NCI-H187 treated with DMSO at 0.1 percent for 48 hours (cell line): ENCODE measurements at regions not wholly inside any gene's neighbourhood (a gene's known extent, or its start where the extent isn't known, plus 50 kb on each side); places are given as distances from the start of the nearest gene placed in this dataset.
"Not testable (repeated sequence)": the region's sequence is repeated elsewhere in the genome, so short reads cannot be mapped to it uniquely, and the experiment has no call there.

Source experiments
- DNase-seq: peaks from one replicate; lab custom pipeline; 2025; lab: John Stamatoyannopoulos, UW

DNA sequence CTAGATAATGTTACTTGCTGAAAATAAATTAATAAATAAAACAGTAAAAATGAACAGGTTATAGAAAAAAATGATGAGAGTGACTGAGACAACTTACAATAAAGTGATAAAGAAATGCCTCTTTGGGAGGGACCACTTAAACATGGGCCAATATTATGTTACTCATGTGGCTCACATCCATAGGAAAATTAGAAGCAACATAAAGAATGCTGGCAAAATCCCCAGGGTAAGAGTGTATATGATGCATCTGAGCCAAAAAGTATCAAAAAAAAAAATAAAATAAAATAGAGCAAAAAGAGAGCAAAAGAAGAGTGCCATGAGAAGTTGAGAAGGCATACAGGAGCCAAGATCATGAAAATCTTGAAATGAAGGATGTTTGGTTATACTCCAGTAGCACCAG lies 818.0 kb downstream of the LTN1 start:
- DNase-seq, result no peak

DNA sequence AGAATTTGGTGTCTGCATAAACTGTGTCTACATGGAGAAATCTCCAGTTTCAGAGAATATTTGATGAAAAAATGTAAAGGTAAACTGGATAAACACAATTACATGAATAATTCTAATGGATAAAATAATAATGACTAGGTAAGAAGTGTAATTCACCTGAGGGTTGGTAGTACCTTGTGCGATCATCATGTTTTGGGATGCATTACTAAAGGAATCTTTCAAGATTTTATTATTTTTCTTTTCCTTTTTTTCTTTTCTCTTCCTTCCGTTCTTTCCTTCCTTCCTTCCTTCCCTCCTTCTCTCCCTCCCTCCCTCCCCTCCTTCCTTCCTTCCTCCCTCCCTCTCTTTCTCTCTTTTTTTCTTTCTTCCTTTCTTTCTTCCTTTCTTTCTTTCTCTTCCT lies 818.7 kb downstream of the LTN1 start:
- no peak for DNase-seq

DNA sequence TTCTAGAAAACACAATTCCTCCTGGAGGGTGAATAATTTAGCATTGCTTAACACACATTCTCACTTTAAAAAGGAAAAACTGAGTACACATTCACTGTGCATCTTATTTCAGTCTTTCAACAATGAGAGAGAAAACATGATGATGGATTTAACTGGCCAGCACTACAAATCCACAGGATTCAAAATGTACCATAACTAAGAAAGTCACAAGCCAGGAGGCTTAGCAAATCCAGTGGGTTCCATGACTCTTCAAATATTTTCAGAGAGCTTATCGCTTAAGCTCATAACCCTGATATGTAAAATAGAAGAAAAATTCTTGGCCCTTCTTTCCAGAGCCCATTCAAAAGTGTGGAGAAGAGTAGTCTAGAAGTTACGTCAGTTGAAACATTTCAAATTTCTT lies 820.3 kb downstream of the LTN1 start:
- DNase-seq, result no peak

DNA sequence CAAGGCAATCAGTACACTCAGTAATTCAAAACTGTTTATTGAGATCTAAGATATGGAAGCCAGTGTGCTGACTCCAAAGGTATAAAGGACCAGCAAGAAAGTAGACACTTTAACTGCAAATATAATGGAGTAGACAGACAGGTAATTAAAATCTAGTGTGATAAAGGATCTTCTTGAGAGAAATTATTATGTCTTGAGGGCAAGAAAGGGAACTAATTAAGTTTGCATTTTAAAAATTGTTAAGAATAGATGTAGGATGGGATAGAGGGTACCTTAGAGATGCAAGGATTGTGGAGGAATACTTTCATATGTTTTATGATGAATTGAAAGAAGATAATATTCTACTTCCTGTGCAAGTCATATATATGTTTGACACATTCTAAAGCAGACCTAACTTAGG lies 825.3 kb downstream of the LTN1 start:
- DNase-seq, result no peak

DNA sequence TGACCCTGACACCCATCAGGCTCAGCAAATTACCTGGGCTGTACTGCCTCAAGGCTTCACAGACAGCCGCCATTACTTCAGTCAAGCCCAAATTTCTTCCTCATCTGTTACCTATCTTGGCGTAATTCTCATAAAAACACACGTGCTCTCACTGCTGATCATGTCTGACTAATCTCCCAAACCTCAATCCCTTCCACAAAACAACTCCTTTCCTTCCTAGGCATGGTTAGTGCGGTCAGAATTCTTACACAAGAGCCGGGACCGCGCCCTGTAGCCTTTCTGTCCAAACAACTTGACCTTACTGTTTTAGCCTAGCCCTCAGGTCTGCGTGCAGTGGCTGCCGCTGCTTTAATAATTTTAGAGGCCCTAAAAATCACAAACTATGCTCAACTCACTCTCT lies 828.2 kb downstream of the LTN1 start:
- not testable (repeated sequence) for DNase-seq

DNA sequence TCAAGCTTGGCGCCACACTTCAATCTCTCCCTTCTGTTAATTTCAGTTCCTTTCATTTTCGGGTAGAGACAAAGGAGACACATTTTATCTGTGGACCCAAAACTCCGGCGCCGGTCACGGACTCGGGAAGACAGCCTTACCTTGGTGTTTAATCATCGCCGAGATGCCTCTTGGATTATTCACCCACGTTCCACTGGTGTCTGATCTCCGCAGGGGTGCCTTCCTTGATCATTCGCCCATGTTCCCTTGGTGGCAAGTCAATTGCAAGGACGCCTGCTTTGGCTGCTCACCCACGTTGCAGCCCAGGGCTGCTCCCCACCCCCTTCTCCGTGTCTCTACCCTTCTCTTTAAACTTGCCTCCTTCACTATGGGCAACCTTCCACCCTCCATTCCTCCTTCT lies 830.6 kb downstream of the LTN1 start:
- DNase-seq, result not testable (repeated sequence)

DNA sequence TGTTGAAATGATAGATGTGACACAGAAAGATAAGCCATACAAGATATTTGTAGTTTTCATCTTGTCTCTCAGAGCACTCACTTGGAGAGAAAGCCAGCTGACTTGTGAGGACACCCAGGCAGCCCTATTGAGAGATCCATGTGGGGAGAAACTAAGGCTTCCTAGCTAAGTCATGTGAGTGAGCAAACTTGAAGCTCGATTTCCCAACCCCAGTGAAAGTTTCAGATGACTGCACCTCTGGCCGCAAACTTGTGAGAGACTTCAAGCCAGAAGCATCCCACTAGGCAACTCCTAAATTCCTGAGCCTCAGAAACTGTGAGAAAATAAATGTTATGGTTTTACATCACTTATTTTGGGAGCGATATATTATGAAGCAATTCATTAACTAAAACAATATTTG lies 832.3 kb downstream of the LTN1 start:
- no peak for DNase-seq

DNA sequence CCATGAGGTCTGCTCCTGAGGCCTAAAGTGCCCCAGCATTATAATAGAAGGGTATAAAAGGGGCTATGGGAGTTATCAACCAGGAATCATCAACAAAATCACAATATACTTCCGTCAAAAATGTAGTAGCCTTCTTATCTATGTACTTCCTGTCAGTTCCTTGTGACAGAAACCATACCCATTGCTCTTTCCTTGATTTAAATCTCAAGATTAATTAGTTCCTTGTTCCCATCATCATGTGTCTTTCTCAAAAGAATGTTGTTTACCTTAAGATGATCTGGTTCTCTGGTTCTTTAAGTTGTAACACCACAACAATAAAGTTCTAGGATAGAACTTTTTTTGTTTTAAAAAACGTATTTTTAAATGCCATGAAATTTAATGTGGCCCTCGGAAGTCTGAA lies 833.3 kb downstream of the LTN1 start:
- no peak for DNase-seq

DNA sequence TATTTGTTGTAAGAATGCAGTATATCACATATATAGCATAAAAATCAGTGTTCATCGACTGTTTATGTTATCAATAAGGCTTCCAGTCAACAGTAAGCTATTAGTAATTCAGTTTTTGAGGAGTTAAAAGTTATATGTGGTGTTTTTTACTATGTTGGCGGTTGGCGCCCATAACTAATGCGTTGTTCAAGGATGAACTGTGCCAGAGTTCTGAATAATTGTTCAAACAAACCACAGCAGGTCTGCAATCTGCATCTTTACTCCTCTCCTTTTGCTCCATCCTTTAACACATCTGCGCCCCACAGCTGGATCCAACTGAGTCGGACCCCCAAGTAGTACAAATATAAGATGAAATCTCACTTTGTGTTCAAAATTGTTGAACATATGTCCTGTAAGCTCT lies 836.1 kb downstream of the LTN1 start:
- DNase-seq, result no peak

DNA sequence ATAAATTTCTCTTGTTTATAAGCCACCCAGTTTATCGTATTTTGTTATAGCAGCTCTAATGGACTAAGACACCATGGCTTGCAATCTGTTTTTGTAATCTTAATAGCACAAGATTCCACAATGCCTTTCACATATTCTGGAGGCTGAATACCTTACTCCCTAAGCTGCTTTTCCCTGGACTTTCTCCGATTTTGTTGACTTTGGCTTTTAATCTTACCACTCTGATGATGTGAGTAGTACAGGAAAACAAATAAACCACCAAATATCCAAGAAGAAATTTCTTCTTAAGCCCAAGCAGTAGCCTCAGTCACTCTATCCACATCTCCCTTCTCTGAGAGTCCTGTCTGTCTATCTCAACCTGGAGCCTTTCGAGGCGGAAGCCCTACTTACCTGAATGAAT lies 838.6 kb downstream of the LTN1 start:
- no peak for DNase-seq

DNA sequence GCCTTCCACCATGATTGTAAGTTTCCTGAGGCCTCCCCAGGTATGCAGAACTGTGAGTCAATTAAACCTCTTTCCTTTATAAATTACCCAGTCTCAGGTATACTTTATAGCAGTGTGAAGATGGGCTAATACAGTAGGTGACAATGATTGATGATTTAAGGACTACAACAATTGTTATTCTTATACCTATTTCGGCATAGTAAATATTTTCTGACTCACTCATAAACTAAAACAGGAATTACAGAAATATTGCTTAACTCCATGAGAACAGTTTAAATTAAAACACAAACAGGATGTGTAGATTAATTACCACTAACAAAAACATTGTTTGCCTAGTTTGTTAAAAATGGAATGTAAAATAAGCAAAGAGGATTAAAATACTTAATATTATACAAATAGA lies 839.9 kb downstream of the LTN1 start:
- no peak for DNase-seq

DNA sequence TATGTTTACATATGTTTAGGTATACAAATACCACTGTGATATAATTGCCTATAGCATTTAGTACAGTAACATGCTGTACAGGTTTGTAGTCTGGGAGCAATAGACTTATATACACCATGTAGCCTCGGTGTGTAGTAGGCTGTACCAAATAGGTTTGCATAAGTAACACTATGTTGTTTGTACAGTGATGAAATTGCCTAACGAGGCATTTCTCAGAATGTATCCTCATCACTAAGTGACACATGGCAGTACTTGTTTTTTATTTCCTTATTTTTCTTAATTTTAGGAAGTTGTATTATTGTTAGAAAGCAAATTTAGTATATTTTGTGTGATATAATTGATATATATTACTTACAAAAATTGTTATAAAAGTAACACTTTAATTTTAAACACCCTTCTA lies 840.9 kb downstream of the LTN1 start:
- no peak for DNase-seq

DNA sequence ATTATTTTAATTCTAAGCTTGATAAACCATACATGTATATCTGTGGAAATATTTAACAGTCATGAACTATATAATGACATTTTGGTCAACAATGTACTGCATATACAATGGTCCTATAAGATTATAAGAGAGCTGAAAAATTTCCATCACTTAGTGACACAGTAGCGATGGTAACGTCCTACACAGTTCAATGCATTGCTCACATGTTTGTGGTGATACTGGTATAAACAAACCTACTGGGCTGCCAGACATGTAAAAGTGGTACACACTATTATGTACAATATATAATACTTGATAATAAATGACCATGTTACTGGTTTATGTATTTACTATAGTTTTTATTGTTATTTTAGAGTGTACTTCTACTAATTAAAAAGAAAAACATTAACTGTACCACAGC lies 841.9 kb downstream of the LTN1 start:
- no peak for DNase-seq

DNA sequence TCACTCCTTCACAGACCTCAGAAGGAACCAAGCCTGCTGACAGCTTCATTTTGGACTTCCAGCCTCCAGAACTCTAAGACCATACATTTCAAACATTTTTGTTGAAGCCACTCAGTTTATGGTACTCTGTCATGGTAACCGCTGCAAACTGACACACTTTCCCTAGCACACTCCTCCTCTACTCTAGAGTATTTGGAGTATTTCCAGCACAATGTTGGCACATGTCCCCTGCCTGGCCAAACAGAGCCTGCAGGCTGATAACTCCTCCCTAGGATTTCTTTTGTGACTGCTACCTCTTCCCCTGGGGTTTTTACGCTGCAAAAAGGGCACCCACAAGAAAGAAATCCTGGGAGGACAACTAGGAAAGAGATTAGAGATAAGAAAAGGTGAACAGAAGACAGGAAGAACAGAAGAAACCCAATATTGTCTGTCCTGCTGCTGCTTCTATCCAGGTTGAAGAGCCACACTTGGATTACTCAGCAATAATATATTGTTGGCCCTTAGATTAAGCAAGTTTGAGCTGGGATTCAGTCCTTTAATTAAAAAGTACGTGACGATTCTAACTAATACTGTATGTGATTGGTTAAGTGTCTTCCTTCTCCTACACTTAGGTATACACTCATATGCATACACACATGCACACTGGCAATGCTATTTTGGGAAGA lies 844.1 kb downstream of the LTN1 start:
- no peak for DNase-seq

DNA sequence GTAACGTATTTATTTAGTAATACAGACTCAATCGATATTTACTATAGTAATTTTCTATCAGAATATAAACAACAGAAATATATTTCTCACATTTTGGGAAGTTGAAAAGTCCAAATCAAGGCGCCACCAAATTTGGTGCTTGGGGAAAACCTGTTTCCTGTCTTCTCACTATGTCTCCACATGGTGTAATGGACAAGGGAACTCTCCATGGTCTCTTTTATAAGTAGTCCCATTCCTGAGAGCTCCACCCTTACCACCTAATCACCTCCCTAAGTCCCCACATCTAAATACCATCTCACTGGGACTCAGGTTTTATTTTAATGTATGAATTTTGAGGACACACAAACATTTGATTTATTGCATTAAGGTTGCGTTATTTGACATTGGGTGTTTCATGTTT lies 848.0 kb downstream of the LTN1 start:
- DNase-seq, result no peak

DNA sequence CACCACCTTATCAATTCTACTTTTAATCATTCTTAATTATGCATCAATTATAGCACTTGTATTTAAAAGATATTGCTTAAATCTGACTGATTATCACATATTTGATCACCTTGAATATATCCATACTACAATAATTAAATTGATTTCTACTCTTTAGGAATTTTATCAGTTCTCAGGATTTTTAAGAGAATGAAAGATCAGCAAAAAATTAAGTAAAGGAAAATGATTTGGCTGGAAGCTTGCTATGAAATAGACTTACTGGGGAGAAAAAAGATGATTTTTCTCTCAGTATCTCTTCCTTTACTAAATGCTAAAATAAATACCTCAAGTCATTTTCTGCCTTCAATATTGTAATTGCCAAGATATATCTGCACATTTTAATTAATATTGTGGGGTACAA lies 848.6 kb downstream of the LTN1 start:
- DNase-seq, result no peak

DNA sequence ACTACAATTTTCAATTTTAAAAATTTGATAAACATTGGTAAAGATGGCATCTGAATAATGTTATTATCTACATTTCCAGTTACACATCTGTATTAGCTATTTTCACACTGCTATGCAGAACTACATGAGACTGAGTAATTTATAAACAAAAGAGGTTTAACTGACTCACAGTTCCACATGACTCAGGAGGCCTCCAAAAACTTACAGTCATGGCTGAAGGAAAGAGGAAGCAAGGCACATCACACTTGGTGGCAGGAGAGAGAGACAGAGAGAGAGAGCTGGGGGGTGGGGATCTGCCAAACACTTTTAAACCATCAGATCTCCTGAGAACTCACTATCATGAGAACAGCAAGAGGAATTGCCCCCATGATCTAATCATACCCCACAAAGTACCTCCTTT lies 850.0 kb downstream of the LTN1 start:
- no peak for DNase-seq

DNA sequence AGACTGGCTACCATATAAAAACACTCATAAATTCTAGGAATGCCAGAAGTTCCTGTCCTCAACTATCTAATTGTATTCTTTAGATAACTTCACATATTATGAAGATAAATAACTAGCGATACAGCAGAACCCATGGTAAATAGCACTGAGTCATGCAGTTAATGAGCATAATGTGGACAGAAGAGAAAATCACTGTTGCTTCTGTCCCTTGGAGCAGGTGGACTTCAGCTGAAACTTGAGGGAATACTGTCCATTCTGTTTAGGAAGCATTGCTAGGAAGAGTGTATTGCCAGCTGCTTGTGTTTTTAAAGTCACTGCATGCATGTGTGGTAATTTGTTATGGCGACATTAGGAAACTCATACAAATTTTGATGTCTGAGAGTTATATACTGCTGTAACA lies 854.4 kb downstream of the LTN1 start:
- no peak for DNase-seq

DNA sequence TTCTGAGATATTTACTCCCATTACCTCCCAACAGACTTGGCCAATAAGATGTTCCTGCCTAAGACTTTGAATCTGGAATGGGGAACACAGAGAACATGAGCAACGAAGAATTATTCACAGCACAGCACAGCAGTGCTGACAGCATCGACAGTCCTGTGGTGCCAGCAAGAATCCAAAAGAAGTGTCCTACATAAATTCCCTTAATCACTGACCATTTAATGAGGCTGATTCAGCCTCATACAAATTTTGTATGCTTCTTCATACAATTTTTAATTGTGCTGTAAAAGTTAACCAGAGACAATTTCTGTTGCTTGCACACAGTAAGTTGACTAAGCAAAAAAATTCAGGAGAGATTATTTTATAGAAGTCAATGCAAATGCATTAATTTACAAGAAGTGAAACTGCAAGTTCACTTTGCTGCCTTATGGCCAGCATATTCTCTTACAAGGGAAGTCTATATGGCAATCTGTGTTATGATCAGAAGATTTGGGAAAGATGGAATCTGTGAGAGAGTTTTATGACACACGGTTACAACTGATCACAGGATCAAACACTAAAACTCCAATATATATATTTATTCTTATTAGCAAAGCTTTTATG lies 855.9 kb downstream of the LTN1 start:
- DNase-seq, result no peak

DNA sequence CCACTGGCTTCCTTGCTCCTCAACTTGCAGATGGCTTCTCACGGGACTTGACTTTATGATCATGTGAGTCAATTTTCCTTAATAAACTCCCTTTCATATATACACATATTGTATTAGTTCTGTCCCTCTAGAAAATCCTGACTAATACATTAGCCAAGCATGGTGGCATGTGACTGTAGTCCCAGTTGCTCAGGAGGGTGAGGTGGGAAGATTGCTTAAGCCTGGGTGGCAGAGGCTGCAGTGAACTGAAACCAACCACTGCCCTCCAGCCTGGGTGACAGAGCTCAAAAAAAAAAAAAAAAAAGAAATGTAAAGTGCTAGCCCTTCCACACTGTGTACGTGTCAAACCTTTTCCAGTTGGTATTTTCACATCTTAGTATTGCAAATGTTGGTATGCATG lies 857.0 kb downstream of the LTN1 start:
- DNase-seq, result no peak

DNA sequence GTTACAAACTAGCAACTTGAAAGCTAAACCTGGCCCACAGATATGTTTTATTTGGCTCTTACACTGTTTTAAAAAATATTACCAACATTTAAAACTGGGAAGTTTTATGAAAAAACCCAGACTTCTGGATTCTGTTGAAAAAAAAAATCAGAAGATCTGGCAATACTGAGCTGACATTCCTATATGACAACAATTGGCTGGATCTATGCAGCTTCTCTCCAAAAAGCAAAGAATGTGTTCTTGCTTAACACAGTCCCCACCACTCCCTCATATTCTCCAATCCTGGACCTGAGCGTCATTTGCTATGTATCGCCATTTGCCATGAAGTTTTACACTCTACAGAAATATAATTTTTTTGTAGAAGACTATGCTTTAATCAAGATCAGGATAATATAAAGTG lies 859.6 kb downstream of the LTN1 start:
- no peak for DNase-seq

DNA sequence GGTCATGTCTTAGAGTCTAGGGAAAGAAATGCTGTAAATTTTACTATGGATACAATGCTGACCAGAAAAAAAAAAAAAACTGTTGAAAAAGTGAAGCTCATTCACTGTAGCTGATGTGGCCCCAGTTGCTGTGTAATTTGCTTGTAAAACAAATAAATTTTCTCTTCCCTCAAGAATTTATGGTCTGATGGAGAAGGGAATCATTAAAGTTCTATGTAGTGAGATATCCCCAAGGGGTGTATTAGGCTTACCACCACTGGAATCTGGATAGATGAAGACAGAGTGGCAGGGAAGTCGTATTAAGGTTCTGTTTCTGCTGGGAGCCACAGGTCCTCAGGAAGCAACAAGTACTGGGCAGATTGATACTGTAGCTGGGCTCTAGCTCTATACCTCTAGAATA lies 860.0 kb downstream of the LTN1 start:
- DNase-seq, result no peak

DNA sequence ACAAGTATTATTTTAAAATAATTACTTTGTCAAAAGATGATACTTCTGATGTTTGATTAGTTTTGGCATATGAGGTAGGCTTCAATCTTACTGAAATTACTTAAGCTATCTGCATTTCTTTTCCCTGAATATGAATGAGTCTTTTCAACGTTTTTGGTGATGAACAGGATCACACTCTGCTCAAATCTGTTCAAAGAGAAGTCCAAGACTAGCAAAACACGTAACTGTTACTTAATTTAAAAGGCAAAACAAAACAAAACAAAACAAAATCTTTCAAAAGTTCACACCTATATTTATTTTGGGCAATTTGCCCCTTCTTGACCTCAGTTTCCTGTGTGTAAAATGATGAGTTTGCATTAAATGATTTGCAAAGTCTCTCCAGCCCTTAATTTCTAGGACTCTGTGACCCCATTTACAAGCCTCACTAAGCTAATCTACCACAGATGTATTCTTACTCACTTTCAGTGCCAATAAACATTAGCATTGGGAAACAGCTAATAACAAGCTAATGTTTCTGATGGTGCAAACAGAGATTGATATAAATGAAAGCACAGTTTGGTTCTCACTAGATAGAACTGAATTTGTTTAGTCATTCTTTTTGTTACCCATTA lies 865.4 kb downstream of the LTN1 start:
- DNase-seq, result no peak
